ENCODE measurements at regions not wholly inside any gene's neighbourhood (a gene's known extent, or its start where the extent isn't known, plus 50 kb on each side); places are given as distances from the start of the nearest gene placed in this dataset.
"Not testable (repeated sequence)": the region's sequence is repeated elsewhere in the genome, so short reads cannot be mapped to it uniquely, and the experiment has no call there.

- Mint-ChIP-seq H3K4me3 (no peak overlapping the region), H3K27me3 (ENCODE audit: low read depth) (peaks cover 4% of the 10 kb centered on the region), H3K4me1 (ENCODE audit: low read depth) (no peaks in the 10 kb centered on the region), H3K9me3 (no peaks in the 10 kb centered on the region), H3K36me3 (ENCODE audit: low read depth) (no peaks in the 10 kb centered on the region), H3K27ac (no peak overlapping the region)
These were observed 61.3 kb upstream of the ADGRL1 start for GRCh38 chr19:14267224-14267741.

GRCh38 chr19:14266208-14266607, 60.2 kb upstream of the ADGRL1 start:
- not testable (repeated sequence) for H3K4me3 Mint-ChIP-seq; H3K9me3 Mint-ChIP-seq; H3K27me3 Mint-ChIP-seq (ENCODE audit: low read depth); H3K27ac Mint-ChIP-seq; H3K36me3 Mint-ChIP-seq (ENCODE audit: low read depth); H3K4me1 Mint-ChIP-seq (ENCODE audit: low read depth)

GRCh38 chr19:14265290-14266036, 59.5 kb upstream of the ADGRL1 start:
- Mint-ChIP-seq H3K9me3 (no peaks in the 10 kb centered on the region), H3K27ac (no peak overlapping the region), H3K27me3 (ENCODE audit: low read depth) (peaks cover 4% of the 10 kb centered on the region), H3K4me3 (no peak overlapping the region), H3K36me3 (ENCODE audit: low read depth) (no peaks in the 10 kb centered on the region), H3K4me1 (ENCODE audit: low read depth) (no peaks in the 10 kb centered on the region)

- H3K9me3 Mint-ChIP-seq; H3K27me3 Mint-ChIP-seq (ENCODE audit: low read depth); H3K4me1 Mint-ChIP-seq (ENCODE audit: low read depth); H3K4me3 Mint-ChIP-seq; H3K27ac Mint-ChIP-seq; H3K36me3 Mint-ChIP-seq (ENCODE audit: low read depth): not testable (repeated sequence)
These were observed 50.1 kb upstream of the ADGRL1 start for GRCh38 chr19:14255902-14256649.

Data from T-helper 1 cell treated with Interleukin-12 subunit alpha and Interleukin-12 subunit beta and Interleukin-4 antibody, amounts not matched to agents 30 μg/mL and 1 μg/mL, for 36 hours (primary cell).